ENCODE measurements at regions not wholly inside any gene's neighbourhood (a gene's known extent, or its start where the extent isn't known, plus 50 kb on each side); places are given as distances from the start of the nearest gene placed in this dataset.

DNA sequence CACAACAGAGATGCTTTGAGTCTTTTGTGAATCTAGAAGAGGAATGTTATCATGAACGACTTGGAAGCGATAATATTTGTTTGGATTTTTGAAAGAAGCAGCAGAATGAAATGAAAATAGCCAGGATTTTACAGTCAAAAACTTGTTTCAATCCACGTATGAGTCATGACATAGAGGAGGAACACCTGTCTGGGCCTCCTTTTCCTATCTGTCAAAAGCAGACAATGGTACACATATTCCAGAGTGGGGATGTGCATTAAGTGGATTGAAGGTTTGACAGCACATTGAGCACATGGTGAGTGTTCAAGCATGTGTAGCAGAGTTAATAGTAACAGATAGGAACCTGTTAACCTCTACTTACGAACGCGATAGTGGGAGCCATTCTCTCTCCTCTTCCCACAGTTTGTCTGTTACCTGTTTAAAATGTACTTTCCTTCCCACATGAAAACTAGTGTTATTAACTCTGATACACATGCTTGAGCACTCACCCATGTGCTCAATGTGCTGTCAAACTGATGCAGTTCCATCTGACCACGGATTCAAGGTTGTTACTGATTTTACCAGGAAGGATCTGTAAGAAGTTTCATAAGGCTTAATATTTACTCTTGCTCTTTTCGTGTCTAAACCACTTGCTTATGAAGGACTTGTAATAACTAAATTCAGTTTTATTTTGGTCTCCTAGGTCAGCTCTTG is 863.4 kb upstream of the SOX11 start:
- Histone ChIP-seq H3K27ac (ENCODE audit: low read length) (no peak overlapping the region), H3K9me3 (ENCODE audit: control insufficient read depth in 2 of 2, low read length in 2 of 2) (no peaks in the 10 kb centered on the region), H3K4me3 (ENCODE audit: low read length in 2 of 2) (no peak overlapping the region), H3K27me3 (ENCODE audit: control insufficient read depth in 1 of 2, insufficient read depth in 2 of 2, low read length in 2 of 2) (no peaks in the 10 kb centered on the region), H3K4me1 (ENCODE audit: control insufficient read depth, insufficient read depth, low read length) (no peaks in the 10 kb centered on the region), H3K36me3 (ENCODE audit: control insufficient read depth in 2 of 2, insufficient read depth in 2 of 2, low read length in 2 of 2) (no peaks in the 10 kb centered on the region), H3K9ac (ENCODE audit: low read length in 2 of 2) (no peak overlapping the region)

DNA sequence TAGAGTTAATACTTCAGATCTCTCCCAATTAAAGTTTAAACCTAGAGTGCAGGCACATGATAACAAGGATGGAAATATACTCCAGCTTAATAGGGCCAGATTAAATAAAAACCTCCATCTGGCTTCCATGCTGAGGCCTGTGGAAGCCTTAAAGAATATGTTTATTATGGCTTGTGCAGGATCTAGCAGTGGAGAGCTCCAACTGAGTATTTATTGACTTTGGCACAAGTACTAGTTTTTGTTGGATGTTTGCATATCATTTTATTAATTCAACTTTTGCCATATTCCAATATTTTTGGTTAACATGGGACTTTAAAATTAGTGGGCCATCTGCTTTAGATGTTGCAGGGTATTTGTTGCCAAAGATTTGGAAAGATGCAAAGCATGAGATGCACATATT is 860.4 kb upstream of the SOX11 start:
- Histone ChIP-seq H3K4me3 (ENCODE audit: low read length in 2 of 2) (no peak overlapping the region), H3K4me1 (ENCODE audit: control insufficient read depth, insufficient read depth, low read length) (no peaks in the 10 kb centered on the region), H3K36me3 (ENCODE audit: control insufficient read depth in 2 of 2, insufficient read depth in 2 of 2, low read length in 2 of 2) (no peaks in the 10 kb centered on the region), H3K9me3 (ENCODE audit: control insufficient read depth in 2 of 2, low read length in 2 of 2) (no peaks in the 10 kb centered on the region), H3K27ac (ENCODE audit: low read length) (no peak overlapping the region), H3K9ac (ENCODE audit: low read length in 2 of 2) (no peak overlapping the region), H3K27me3 (ENCODE audit: control insufficient read depth in 1 of 2, insufficient read depth in 2 of 2, low read length in 2 of 2) (no peaks in the 10 kb centered on the region)

- H3K27ac ChIP-seq (ENCODE audit: low read length): no peak overlapping the region
- H3K27me3 ChIP-seq (ENCODE audit: control insufficient read depth in 1 of 2, insufficient read depth in 2 of 2, low read length in 2 of 2): no peaks in the 10 kb centered on the region
- no peaks in the 10 kb centered on the region for H3K36me3 ChIP-seq (ENCODE audit: control insufficient read depth in 2 of 2, insufficient read depth in 2 of 2, low read length in 2 of 2)
- no peak overlapping the region for H3K4me3 ChIP-seq (ENCODE audit: low read length in 2 of 2)
- H3K4me1 ChIP-seq (ENCODE audit: control insufficient read depth, insufficient read depth, low read length): no peaks in the 10 kb centered on the region
- H3K9ac ChIP-seq (ENCODE audit: low read length in 2 of 2): no peak overlapping the region
- H3K9me3 ChIP-seq (ENCODE audit: control insufficient read depth in 2 of 2, low read length in 2 of 2): no peaks in the 10 kb centered on the region
Measured at GRCh38 chr2:4832642-4833041, 859.5 kb upstream of the SOX11 start.

DNA sequence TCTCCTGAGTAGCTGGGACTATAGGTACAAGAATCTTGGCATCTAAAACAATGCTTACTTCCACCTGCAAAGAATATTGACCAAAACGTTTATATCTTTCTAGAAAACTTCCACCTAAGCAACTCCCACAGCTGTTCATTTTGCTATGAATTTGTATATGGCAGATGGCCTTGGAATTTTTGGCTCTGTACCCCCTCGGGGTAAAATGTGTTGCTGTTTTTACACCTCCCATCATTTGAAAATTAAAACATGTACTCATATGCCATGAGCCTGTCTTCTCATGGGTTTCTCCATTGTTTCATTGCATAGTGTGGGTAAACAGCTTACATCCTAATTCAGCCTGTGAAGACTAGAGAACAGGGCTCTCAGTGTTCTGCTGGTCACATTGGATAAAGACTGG is 853.6 kb upstream of the SOX11 start:
- Histone ChIP-seq H3K9me3 (ENCODE audit: control insufficient read depth in 2 of 2, low read length in 2 of 2) (no peaks in the 10 kb centered on the region), H3K27me3 (ENCODE audit: control insufficient read depth in 1 of 2, insufficient read depth in 2 of 2, low read length in 2 of 2) (no peaks in the 10 kb centered on the region), H3K4me3 (ENCODE audit: low read length in 2 of 2) (no peak overlapping the region), H3K9ac (ENCODE audit: low read length in 2 of 2) (no peak overlapping the region), H3K27ac (ENCODE audit: low read length) (no peak overlapping the region), H3K4me1 (ENCODE audit: control insufficient read depth, insufficient read depth, low read length) (no peaks in the 10 kb centered on the region), H3K36me3 (ENCODE audit: control insufficient read depth in 2 of 2, insufficient read depth in 2 of 2, low read length in 2 of 2) (no peaks in the 10 kb centered on the region)

GRCh38 chr2:4840791-4841190 is 851.4 kb upstream of the SOX11 start:
- Histone ChIP-seq H3K9ac (ENCODE audit: low read length in 2 of 2) (no peak overlapping the region), H3K27me3 (ENCODE audit: control insufficient read depth in 1 of 2, insufficient read depth in 2 of 2, low read length in 2 of 2) (no peaks in the 10 kb centered on the region), H3K27ac (ENCODE audit: low read length) (no peak overlapping the region), H3K4me1 (ENCODE audit: control insufficient read depth, insufficient read depth, low read length) (no peaks in the 10 kb centered on the region), H3K9me3 (ENCODE audit: control insufficient read depth in 2 of 2, low read length in 2 of 2) (no peaks in the 10 kb centered on the region), H3K4me3 (ENCODE audit: low read length in 2 of 2) (no peak overlapping the region), H3K36me3 (ENCODE audit: control insufficient read depth in 2 of 2, insufficient read depth in 2 of 2, low read length in 2 of 2) (no peaks in the 10 kb centered on the region)

DNA sequence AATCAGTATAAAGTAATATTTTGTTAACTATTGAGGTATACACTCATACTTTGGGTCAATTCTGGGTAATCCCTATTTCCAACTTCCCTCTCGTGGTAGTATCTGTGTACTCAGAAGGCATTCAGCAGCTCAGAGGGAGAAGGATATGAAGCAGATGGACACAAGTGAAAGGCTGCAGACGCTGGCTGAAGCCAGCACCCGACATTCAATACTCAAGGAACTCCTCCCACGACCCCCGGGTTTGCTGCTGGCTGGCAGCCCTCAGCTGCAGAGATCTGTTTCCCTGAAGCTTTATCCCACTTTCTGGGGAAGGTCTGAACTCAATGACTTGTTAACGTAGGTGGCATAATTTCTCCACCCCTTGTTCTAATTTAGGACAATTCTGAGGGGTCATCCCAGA is 847.3 kb upstream of the SOX11 start:
- Histone ChIP-seq H3K27ac (ENCODE audit: low read length) (no peak overlapping the region), H3K4me1 (ENCODE audit: control insufficient read depth, insufficient read depth, low read length) (no peaks in the 10 kb centered on the region), H3K9me3 (ENCODE audit: control insufficient read depth in 2 of 2, low read length in 2 of 2) (no peaks in the 10 kb centered on the region), H3K27me3 (ENCODE audit: control insufficient read depth in 1 of 2, insufficient read depth in 2 of 2, low read length in 2 of 2) (no peaks in the 10 kb centered on the region), H3K9ac (ENCODE audit: low read length in 2 of 2) (no peak overlapping the region), H3K36me3 (ENCODE audit: control insufficient read depth in 2 of 2, insufficient read depth in 2 of 2, low read length in 2 of 2) (no peaks in the 10 kb centered on the region), H3K4me3 (ENCODE audit: low read length in 2 of 2) (no peak overlapping the region)

GRCh38 chr2:4862031-4862430 is 830.2 kb upstream of the SOX11 start:
- Histone ChIP-seq H3K4me1 (ENCODE audit: control insufficient read depth, insufficient read depth, low read length) (no peaks in the 10 kb centered on the region), H3K27ac (ENCODE audit: low read length) (no peak overlapping the region), H3K9ac (ENCODE audit: low read length in 2 of 2) (no peak overlapping the region), H3K36me3 (ENCODE audit: control insufficient read depth in 2 of 2, insufficient read depth in 2 of 2, low read length in 2 of 2) (no peaks in the 10 kb centered on the region), H3K9me3 (ENCODE audit: control insufficient read depth in 2 of 2, low read length in 2 of 2) (no peaks in the 10 kb centered on the region), H3K4me3 (ENCODE audit: low read length in 2 of 2) (no peak overlapping the region), H3K27me3 (ENCODE audit: control insufficient read depth in 1 of 2, insufficient read depth in 2 of 2, low read length in 2 of 2) (no peaks in the 10 kb centered on the region)

DNA sequence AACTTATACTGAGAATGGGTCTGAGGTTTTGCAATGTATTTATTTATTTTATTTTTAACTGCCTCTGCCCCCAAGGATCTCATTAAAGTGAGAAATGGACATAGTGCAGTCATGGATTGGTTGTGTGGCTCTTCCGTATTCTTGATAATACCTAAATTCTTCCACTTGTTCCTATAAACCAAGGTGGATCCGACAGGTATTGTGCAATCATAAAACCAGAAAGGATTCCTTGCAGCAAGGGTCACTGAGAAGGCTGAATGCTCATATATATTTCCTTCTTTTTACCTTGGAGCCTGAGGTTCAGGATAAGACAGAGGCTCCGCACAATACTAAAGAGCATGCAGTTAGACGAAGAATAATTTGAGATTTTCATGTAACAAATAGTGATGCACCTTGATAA is 826.0 kb upstream of the SOX11 start:
- no peaks in the 10 kb centered on the region for H3K36me3 ChIP-seq (ENCODE audit: control insufficient read depth in 2 of 2, insufficient read depth in 2 of 2, low read length in 2 of 2)
- no peaks in the 10 kb centered on the region for H3K4me1 ChIP-seq (ENCODE audit: control insufficient read depth, insufficient read depth, low read length)
- no peaks in the 10 kb centered on the region for H3K27me3 ChIP-seq (ENCODE audit: control insufficient read depth in 1 of 2, insufficient read depth in 2 of 2, low read length in 2 of 2)
- no peak overlapping the region for H3K27ac ChIP-seq (ENCODE audit: low read length)
- no peak overlapping the region for H3K4me3 ChIP-seq (ENCODE audit: low read length in 2 of 2)
- H3K9ac ChIP-seq (ENCODE audit: low read length in 2 of 2): no peak overlapping the region
- H3K9me3 ChIP-seq (ENCODE audit: control insufficient read depth in 2 of 2, low read length in 2 of 2): no peaks in the 10 kb centered on the region

- Histone ChIP-seq H3K4me3 (ENCODE audit: low read length in 2 of 2) (no peak overlapping the region), H3K36me3 (ENCODE audit: control insufficient read depth in 2 of 2, insufficient read depth in 2 of 2, low read length in 2 of 2) (no peaks in the 10 kb centered on the region), H3K27ac (ENCODE audit: low read length) (no peak overlapping the region), H3K27me3 (ENCODE audit: control insufficient read depth in 1 of 2, insufficient read depth in 2 of 2, low read length in 2 of 2) (no peaks in the 10 kb centered on the region), H3K4me1 (ENCODE audit: control insufficient read depth, insufficient read depth, low read length) (no peaks in the 10 kb centered on the region), H3K9me3 (ENCODE audit: control insufficient read depth in 2 of 2, low read length in 2 of 2) (no peaks in the 10 kb centered on the region), H3K9ac (ENCODE audit: low read length in 2 of 2) (no peak overlapping the region)
Measured at GRCh38 chr2:4868466-4868865, 823.7 kb upstream of the SOX11 start.

GRCh38 chr2:4869154-4869553 is 823.0 kb upstream of the SOX11 start:
- H3K27me3 ChIP-seq (ENCODE audit: control insufficient read depth in 1 of 2, insufficient read depth in 2 of 2, low read length in 2 of 2): no peaks in the 10 kb centered on the region
- no peak overlapping the region for H3K27ac ChIP-seq (ENCODE audit: low read length)
- H3K4me1 ChIP-seq (ENCODE audit: control insufficient read depth, insufficient read depth, low read length): no peaks in the 10 kb centered on the region
- no peak overlapping the region for H3K9ac ChIP-seq (ENCODE audit: low read length in 2 of 2)
- no peaks in the 10 kb centered on the region for H3K36me3 ChIP-seq (ENCODE audit: control insufficient read depth in 2 of 2, insufficient read depth in 2 of 2, low read length in 2 of 2)
- no peaks in the 10 kb centered on the region for H3K9me3 ChIP-seq (ENCODE audit: control insufficient read depth in 2 of 2, low read length in 2 of 2)
- H3K4me3 ChIP-seq (ENCODE audit: low read length in 2 of 2): no peak overlapping the region

DNA sequence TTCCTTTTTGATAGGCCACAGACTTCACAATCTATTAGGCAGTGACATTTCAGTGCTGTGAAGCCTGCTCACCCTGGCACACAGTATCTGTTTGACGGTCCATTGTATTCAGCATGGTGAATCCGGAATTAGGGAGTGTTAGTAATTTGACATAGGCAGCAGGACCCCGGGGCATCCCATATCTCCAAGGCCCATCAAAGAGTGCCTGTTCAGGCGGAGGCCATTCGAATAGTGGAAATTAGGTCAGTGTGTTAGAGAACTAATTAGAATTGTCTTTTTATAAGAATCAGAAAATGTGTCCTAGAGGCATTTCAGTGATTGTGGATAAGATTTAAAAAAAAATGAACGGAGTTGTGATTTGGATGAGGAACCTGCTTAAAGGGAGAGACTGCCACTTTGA is 818.8 kb upstream of the SOX11 start:
- Histone ChIP-seq H3K27me3 (ENCODE audit: control insufficient read depth in 1 of 2, insufficient read depth in 2 of 2, low read length in 2 of 2) (no peaks in the 10 kb centered on the region), H3K36me3 (ENCODE audit: control insufficient read depth in 2 of 2, insufficient read depth in 2 of 2, low read length in 2 of 2) (no peaks in the 10 kb centered on the region), H3K4me1 (ENCODE audit: control insufficient read depth, insufficient read depth, low read length) (no peaks in the 10 kb centered on the region), H3K27ac (ENCODE audit: low read length) (no peak overlapping the region), H3K4me3 (ENCODE audit: low read length in 2 of 2) (no peak overlapping the region), H3K9me3 (ENCODE audit: control insufficient read depth in 2 of 2, low read length in 2 of 2) (no peaks in the 10 kb centered on the region), H3K9ac (ENCODE audit: low read length in 2 of 2) (no peak overlapping the region)
